B cell (primary cell): ENCODE measurements at regions not wholly inside any gene's neighbourhood (a gene's known extent, or its start where the extent isn't known, plus 50 kb on each side); places are given as distances from the start of the nearest gene placed in this dataset.

Source experiments
- ATAC-seq: fragments of 200-7000 bp; cut with Tn5 transposase; one replicate; pipeline ENCODE4 v1.10.0; 2021; ENCODE audit warnings: low read depth, mild to moderate bottlenecking, moderate number of reproducible peaks, moderate library complexity
- CTCF ChIA-PET: fragments of 350-600 bp; sonication (Branson Sonifier 250); formaldehyde crosslinking; loops from one replicate; lab custom pipeline; 2021; ENCODE audit warnings: antibody characterized with exemption, inconsistent platforms; lab: Charles Lee
- POLR2A ChIA-PET: fragments of 350-600 bp; sonication (Branson Sonifier 250); formaldehyde crosslinking; loops from one replicate; lab custom pipeline; 2021; ENCODE audit warnings: antibody characterized with exemption; lab: Charles Lee
- DNase-seq: peaks from one replicate; pipeline ENCODE4 v3.0.0; 2013
- H2AFZ ChIP-seq: 2 replicates; pipeline ENCODE4 v1.6.1; 2012; ENCODE audit warnings: mild to moderate bottlenecking, low read depth, low read length; ENCODE audit not compliant: insufficient read depth, poor library complexity, severe bottlenecking
- H3K27ac ChIP-seq, 2 donors: 1 replicate in 1 of 2; 2 replicates in 1 of 2; pipeline ENCODE4 v1.5.1; 2012 to 2013; ENCODE audit warnings: low read length in 2 of 2, mild to moderate bottlenecking in 2 of 2, moderate library complexity in 1 of 2
- H3K27me3 ChIP-seq, 4 experiments: fragments of 200-600 bp in 1 of 4; sonication (generic) in 1 of 4; replicated peaks in 1 of 4; 1 replicate in 2 of 4; 2 replicates in 2 of 4; pipeline versions ENCODE4 v1.6.1 to v1.7.0; 2013 to 2016; ENCODE audit warnings: low read length in 3 of 4, mild to moderate bottlenecking in 2 of 4, mixed read lengths in 1 of 4, moderate library complexity in 1 of 4; ENCODE audit not compliant: insufficient read depth in 4 of 4, control insufficient read depth in 3 of 4; ENCODE audit errors: control extremely low read depth in 1 of 4
- H3K36me3 ChIP-seq, 2 experiments: replicated peaks in 1 of 2; 1 replicate in 1 of 2; 2 replicates in 1 of 2; pipeline versions ENCODE4 v1.6.1 to v1.7.1; 2013; ENCODE audit warnings: low read length in 1 of 2; ENCODE audit not compliant: insufficient read depth in 2 of 2, control insufficient read depth in 1 of 2; ENCODE audit errors: control extremely low read depth in 1 of 2, extremely low read depth in 1 of 2
- H3K4me1 ChIP-seq, 2 donors: fragments of 200-600 bp in 1 of 2; sonication (generic) in 1 of 2; 1 replicate in 1 of 2; 2 replicates in 1 of 2; pipeline versions ENCODE4 v1.5.1 to v1.6.1; 2013 to 2017; ENCODE audit warnings: low read length in 2 of 2; ENCODE audit not compliant: control insufficient read depth in 2 of 2, insufficient read depth in 2 of 2
- H3K4me2 ChIP-seq: replicated peaks from 2 replicates; pipeline ENCODE3; 2012; ENCODE audit warnings: mild to moderate bottlenecking, low read depth, low read length; ENCODE audit not compliant: poor library complexity, severe bottlenecking
- H3K4me3 ChIP-seq, 5 experiments: fragments of 200-600 bp in 1 of 5; sonication (generic) in 1 of 5; 1 replicate in 3 of 5; 2 replicates in 2 of 5; pipeline versions ENCODE4 v1.5.1 to v1.7.0; 2011 to 2016; ENCODE audit warnings: low read length in 4 of 5, mild to moderate bottlenecking in 4 of 5, low read depth in 2 of 5, control low read depth in 1 of 5, moderate library complexity in 1 of 5; ENCODE audit not compliant: insufficient read depth in 1 of 5; ENCODE audit errors: control extremely low read depth in 1 of 5, extremely low read depth in 1 of 5
- H3K79me2 ChIP-seq: fragments of 200-600 bp; sonication (generic); one replicate; pipeline ENCODE4 v1.6.0; 2016; ENCODE audit warnings: low read length; ENCODE audit not compliant: control insufficient read depth, insufficient read depth
- H3K9ac ChIP-seq: fragments of 200-600 bp; sonication (generic); 2 replicates; pipeline ENCODE4 v1.6.1; 2017; ENCODE audit warnings: mild to moderate bottlenecking, low read length, moderate library complexity
- H3K9me3 ChIP-seq, 3 donors: one replicate each; pipeline versions ENCODE4 v1.6.1 to v1.7.1; 2013; ENCODE audit warnings: low read length in 2 of 3; ENCODE audit not compliant: control insufficient read depth in 2 of 3, insufficient read depth in 1 of 3; ENCODE audit errors: control extremely low read depth in 1 of 3
- H4K20me1 ChIP-seq: 2 replicates; pipeline ENCODE4 v1.6.0; 2012; ENCODE audit warnings: mild to moderate bottlenecking, low read length; ENCODE audit not compliant: insufficient read depth, control insufficient read depth, poor library complexity, severe bottlenecking
- H3K27ac Mint-ChIP-seq: one replicate; pipeline ENCODE4 v1.8.0; 2021; ENCODE audit warnings: mixed read lengths
- H3K27me3 Mint-ChIP-seq: one replicate; pipeline ENCODE4 v1.8.0; 2021; ENCODE audit warnings: mixed read lengths
- H3K4me1 Mint-ChIP-seq: one replicate; pipeline ENCODE4 v1.8.0; 2021; ENCODE audit warnings: mixed read lengths
- H3K4me3 Mint-ChIP-seq: one replicate; pipeline ENCODE4 v1.8.0; 2021; ENCODE audit warnings: mixed read lengths
- H3K9me3 Mint-ChIP-seq: one replicate; pipeline ENCODE4 v1.8.0; 2022; ENCODE audit warnings: mixed read lengths; ENCODE audit not compliant: insufficient read depth
- EZH2 ChIP-seq: IDR thresholded peaks from 2 replicates; pipeline ENCODE4 v1.6.1; 2012; ENCODE audit warnings: borderline replicate concordance, low read depth, mild to moderate bottlenecking, moderate library complexity, low read length; ENCODE audit not compliant: insufficient read depth, poor library complexity, severe bottlenecking
- WGBS: methylation state at CpG from one replicate; pipeline ENCODE4 v1.1.5; 2013; ENCODE audit warnings: missing lambda C conversion rate; ENCODE audit not compliant: insufficient coverage; 5-methylcytosine and 5-hydroxymethylcytosine counted together
- intact Hi-C: fragments of 100-400 bp; cut with micrococcal nuclease; formaldehyde crosslinking; loops from one replicate; pipeline ENCODE4 v1.10.0; 2022
- TF ChIP-seq, protein P1 (sequence below): fragments of 200-600 bp; IDR thresholded peaks from one replicate; pipeline ENCODE4 v1.8.0; 2022; ENCODE audit warnings: antibody characterized with exemption, mild to moderate bottlenecking

DNA sequence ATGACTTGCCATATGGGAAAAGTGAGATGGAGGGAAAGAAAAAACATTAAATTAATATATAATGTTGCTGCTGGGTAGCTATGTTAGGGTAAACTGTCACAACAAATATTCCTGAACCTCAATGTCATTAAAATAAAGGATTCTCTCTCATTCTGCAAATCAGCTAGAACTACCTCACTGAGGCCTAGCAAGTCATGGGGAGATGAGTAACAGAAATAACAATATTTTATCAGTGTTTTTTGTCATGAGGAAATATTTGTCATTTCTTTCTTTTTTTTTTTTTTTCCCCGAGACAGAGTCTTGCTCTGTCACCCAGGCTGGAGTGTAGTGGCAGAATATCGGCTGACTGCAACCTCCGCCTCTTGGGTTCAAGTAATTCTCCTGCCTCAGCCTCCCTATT lies 1282.3 kb upstream of the NRXN1 start:
- Histone ChIP-seq H3K4me2 (no peak overlapping the region), H3K9me3 (no peaks in the 10 kb centered on the region), H3K36me3 (no peaks in the 10 kb centered on the region), H4K20me1 (no peaks in the 10 kb centered on the region), H3K4me1 (no peaks in the 10 kb centered on the region), H3K27ac (no peak overlapping the region), H3K9ac (no peak overlapping the region), H3K27me3 (no peaks in the 10 kb centered on the region), H3K4me3 (no peak overlapping the region), H2AFZ (no peak overlapping the region), H3K79me2 (no peaks in the 10 kb centered on the region)
- intact Hi-C loops, result no loop called here
- no peaks in the 10 kb centered on the region for H3K4me1 Mint-ChIP-seq
- no peak for TF ChIP-seq EZH2
- TF ChIP-seq, protein P1, sequence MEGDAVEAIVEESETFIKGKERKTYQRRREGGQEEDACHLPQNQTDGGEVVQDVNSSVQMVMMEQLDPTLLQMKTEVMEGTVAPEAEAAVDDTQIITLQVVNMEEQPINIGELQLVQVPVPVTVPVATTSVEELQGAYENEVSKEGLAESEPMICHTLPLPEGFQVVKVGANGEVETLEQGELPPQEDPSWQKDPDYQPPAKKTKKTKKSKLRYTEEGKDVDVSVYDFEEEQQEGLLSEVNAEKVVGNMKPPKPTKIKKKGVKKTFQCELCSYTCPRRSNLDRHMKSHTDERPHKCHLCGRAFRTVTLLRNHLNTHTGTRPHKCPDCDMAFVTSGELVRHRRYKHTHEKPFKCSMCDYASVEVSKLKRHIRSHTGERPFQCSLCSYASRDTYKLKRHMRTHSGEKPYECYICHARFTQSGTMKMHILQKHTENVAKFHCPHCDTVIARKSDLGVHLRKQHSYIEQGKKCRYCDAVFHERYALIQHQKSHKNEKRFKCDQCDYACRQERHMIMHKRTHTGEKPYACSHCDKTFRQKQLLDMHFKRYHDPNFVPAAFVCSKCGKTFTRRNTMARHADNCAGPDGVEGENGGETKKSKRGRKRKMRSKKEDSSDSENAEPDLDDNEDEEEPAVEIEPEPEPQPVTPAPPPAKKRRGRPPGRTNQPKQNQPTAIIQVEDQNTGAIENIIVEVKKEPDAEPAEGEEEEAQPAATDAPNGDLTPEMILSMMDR, result no peak
- no peak for DNase-seq
- H3K9me3 Mint-ChIP-seq, result peaks cover 2% of the 10 kb centered on the region
- no peak for ATAC-seq
- no peak overlapping the region for H3K4me3 Mint-ChIP-seq
- H3K27me3 Mint-ChIP-seq, result no peaks in the 10 kb centered on the region
- no CpG with 5 or more reads among the region's 3 CpGs for WGBS
- ChIA-PET CTCF (no interaction called here), POLR2A (no interaction called here)
- no peak overlapping the region for H3K27ac Mint-ChIP-seq

DNA sequence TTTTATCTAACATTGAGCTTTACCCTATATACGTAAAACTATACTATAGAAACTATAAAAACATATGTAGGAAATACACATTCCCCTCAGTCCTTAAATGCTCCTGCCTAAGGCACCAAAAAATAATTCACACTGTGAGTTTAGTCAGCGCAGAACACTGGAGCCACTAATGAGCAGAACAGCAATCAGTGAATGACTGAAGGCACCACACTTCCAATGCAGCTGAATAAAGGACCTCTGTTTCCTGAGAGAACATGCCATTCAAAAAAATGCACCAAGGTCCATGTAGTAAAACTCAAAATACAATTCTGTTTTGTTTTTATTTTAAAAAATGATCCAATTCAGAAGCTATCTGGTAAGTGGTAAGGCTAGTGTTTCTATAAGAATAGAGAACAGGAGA lies 1280.6 kb upstream of the NRXN1 start:
- intact Hi-C loops, result no loop called here
- H3K79me2 ChIP-seq, result no peaks in the 10 kb centered on the region
- Mint-ChIP-seq H3K4me3 (no peak overlapping the region), H3K4me1 (no peaks in the 10 kb centered on the region), H3K9me3 (peaks cover 2% of the 10 kb centered on the region), H3K27ac (no peak overlapping the region), H3K27me3 (no peaks in the 10 kb centered on the region)
- POLR2A ChIA-PET, result no interaction called here
- no peaks in the 10 kb centered on the region for H3K9me3 ChIP-seq
- CTCF ChIA-PET, result no interaction called here
- H3K27ac ChIP-seq, result no peak overlapping the region
- no peaks in the 10 kb centered on the region for H4K20me1 ChIP-seq
- no peak overlapping the region for H3K4me2 ChIP-seq
- TF ChIP-seq, protein P1, result no peak
- no peak for TF ChIP-seq EZH2
- ATAC-seq (no peak), DNase-seq (no peak)
- WGBS, result 100% methylated on average over 1 of the region's 2 CpGs
- no peak overlapping the region for H3K4me3 ChIP-seq
- no peaks in the 10 kb centered on the region for H3K27me3 ChIP-seq
- H3K9ac ChIP-seq, result no peak overlapping the region
- H2AFZ ChIP-seq, result no peak overlapping the region
- H3K4me1 ChIP-seq, result no peaks in the 10 kb centered on the region
- H3K36me3 ChIP-seq, result no peaks in the 10 kb centered on the region
